Heart left ventricle (tissue), 16 donors: ENCODE measurements at regions not wholly inside any gene's neighbourhood (a gene's known extent, or its start where the extent isn't known, plus 50 kb on each side); places are given as distances from the start of the nearest gene placed in this dataset.
"Not testable (repeated sequence)": the region's sequence is repeated elsewhere in the genome, so short reads cannot be mapped to it uniquely, and the experiment has no call there.

ENCODE experiments used
- ATAC-seq, 4 donors: fragments of 200-7000 bp; cut with Tn5 transposase; one replicate each; pipeline ENCODE4 v1.9.1; 2020 to 2022; ENCODE audit warnings: moderate library complexity in 4 of 4, mild to moderate bottlenecking in 3 of 4, moderate number of reproducible peaks in 1 of 4
- DNase-seq, 5 donors: peaks; one replicate each; pipeline ENCODE4 v3.0.0-alpha.2; 2020
- H3K27ac ChIP-seq, 12 donors: fragments of 200-600 bp; sonication (generic) in 4 of 12; one replicate each; pipeline versions ENCODE4 v1.5.0 to v1.8.0; 2016 to 2022; ENCODE audit warnings: mild to moderate bottlenecking in 2 of 12
- H3K27me3 ChIP-seq, 9 donors: fragments of 200-600 bp; sonication (generic) in 2 of 9; one replicate each; pipeline versions ENCODE4 v1.5.1 to v1.8.0; 2016 to 2022; ENCODE audit warnings: mild to moderate bottlenecking in 3 of 9
- H3K36me3 ChIP-seq, 9 donors: fragments of 200-600 bp; sonication (generic) in 2 of 9; one replicate each; pipeline versions ENCODE4 v1.5.0 to v1.8.0; 2018 to 2022; ENCODE audit warnings: mild to moderate bottlenecking in 2 of 9
- H3K4me1 ChIP-seq, 12 donors: fragments of 200-600 bp; sonication (generic) in 4 of 12; one replicate each; pipeline versions ENCODE4 v1.5.0 to v1.8.0; 2016 to 2022; ENCODE audit warnings: mild to moderate bottlenecking in 3 of 12
- H3K4me3 ChIP-seq, 12 donors: fragments of 200-600 bp; sonication (generic) in 4 of 12; one replicate each; pipeline versions ENCODE4 v1.5.0 to v1.8.0; 2017 to 2022; ENCODE audit warnings: mild to moderate bottlenecking in 9 of 12, moderate library complexity in 4 of 12
- H3K9me3 ChIP-seq, 12 donors: fragments of 200-600 bp; sonication (generic) in 4 of 12; one replicate each; pipeline versions ENCODE4 v1.5.0 to v1.8.0; 2016 to 2022; ENCODE audit warnings: mild to moderate bottlenecking in 1 of 12
- CTCF ChIP-seq, 12 donors: fragments of 200-600 bp; sonication (generic) in 4 of 12; IDR thresholded peaks; one replicate each; pipeline versions ENCODE4 v1.5.0 to v1.8.0; 2018 to 2022; ENCODE audit warnings: antibody characterized with exemption in 12 of 12, mild to moderate bottlenecking in 5 of 12
- POLR2A ChIP-seq, 2 donors: fragments of 450-650 bp; IDR thresholded peaks; one replicate each; pipeline ENCODE4 v1.6.1; 2017; ENCODE audit warnings: antibody characterized with exemption in 2 of 2, mild to moderate bottlenecking in 2 of 2, moderate library complexity in 2 of 2
- WGBS, 4 donors: extraction: QIAGEN DNeasy Blood & Tissue Kit in 2 of 4; methylation state at CpG; one replicate each; pipeline versions ENCODE4 v1.1.5 to v1.1.7; 2013 to 2018; 5-methylcytosine and 5-hydroxymethylcytosine counted together
- intact Hi-C, 10 donors: fragments of 100-400 bp; cut with DNase I; formaldehyde crosslinking; loops; one replicate each; pipeline versions ENCODE4 v1.11.1 to v1.14.2; 2022
- donor health status: ischemic (EF 13 %, LVEDD 7.1; RV severe dilation, severe dysfunction).
- donor health status: healthy with polysubstance abuse.
- donor health status: DM: no; HTN: yes; CAD: no.
- donor health status: DM: no; HTN: no; CAD: no.
- donor health status: ischemic (EF 25% LVEDD 6.9; RV normal size, moderate dysfunction).
- donor health status: ischemic (EF 25% LVEDD 5.7; RV mildly dilated, moderate dysfunction).
- donor health status: healthy.
- donor health status: DM: yes; HTN: yes; CAD: no.
- donor health status: ischemic (EF 35%, LVEDD 5.7; RV mildly dilated, moderate dysfunction).
- donor health status: nonischemic (EF 11% LVEDD 7.7; RV severe dilation, severe dysfunction).
- donor health status: DM: yes; HTN: yes; CAD: no.
- donor health status: PGD.
- donor health status: ischemic (EF 29% LVEDD 5.4; RV normal size, mild dysfunction).
- donor health status: nonischemic (EF 23%, LVEDD 6.1; RV moderate dilation, normal function).

DNA sequence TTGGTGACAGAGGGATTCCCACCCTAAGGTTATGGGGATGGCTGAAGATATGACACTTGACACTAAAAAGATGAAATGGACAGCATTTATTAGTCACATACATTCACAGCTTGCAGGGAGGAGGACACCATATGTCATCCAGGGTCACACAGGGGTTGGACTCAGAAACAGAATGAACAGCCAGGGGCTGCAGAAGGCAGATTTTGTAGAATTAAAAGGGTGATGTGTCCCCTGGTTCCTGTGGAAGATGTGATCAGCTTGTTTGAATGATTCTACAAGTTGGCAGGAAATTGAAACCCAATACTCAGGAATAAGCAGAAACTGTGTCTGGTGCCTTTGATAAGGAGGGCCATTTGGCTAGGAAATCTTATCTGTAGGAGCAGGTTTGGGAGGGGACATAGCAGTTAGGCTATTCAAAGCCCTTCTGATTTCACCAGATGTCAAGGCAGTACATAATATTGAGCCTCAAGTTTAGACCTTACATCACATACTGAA is 102.3 kb upstream of the GRIN3A start:
- no peak for ATAC-seq
- Histone ChIP-seq H3K36me3 (no peaks in the 10 kb centered on the region), H3K27me3 (no peaks in the 10 kb centered on the region), H3K27ac (no peak overlapping the region), H3K9me3 (peaks cover 0 to 7% (median 0%) of the 10 kb centered on the region in 12 donors), H3K4me1 (no peaks in the 10 kb centered on the region), H3K4me3 (no peak overlapping the region)
- DNase-seq: no peak
- TF ChIP-seq CTCF (IDR thresholded peaks at IDR 0.05): no peak
- no peak for TF ChIP-seq POLR2A (IDR thresholded peaks at IDR 0.05)
- intact Hi-C loops: no loop called here

- intact Hi-C loops, H3K9me3 ChIP-seq, H3K27me3 ChIP-seq, H3K36me3 ChIP-seq, H3K4me1 ChIP-seq, ATAC-seq, DNase-seq, H3K4me3 ChIP-seq, H3K27ac ChIP-seq: not testable (repeated sequence)
- 85 to 87% (median 86%) methylated on average over 4 of the region's 4 CpGs for WGBS, 4 donors
Measured at GRCh38 chr9:101838988-101839387, 100.5 kb upstream of the GRIN3A start.

- no peaks in the 10 kb centered on the region for H3K27me3 ChIP-seq
- intact Hi-C loops: no loop called here
- WGBS, 4 donors: 28 to 54% (median 42%) methylated on average over 2 of the region's 2 CpGs
- H3K9me3 ChIP-seq: peaks cover 0 to 7% (median 0%) of the 10 kb centered on the region in 12 donors
- DNase-seq: no peak
- TF ChIP-seq CTCF (IDR thresholded peaks at IDR 0.05) (no peak), POLR2A (IDR thresholded peaks at IDR 0.05) (no peak)
- no peak overlapping the region for H3K4me3 ChIP-seq
- no peak overlapping the region for H3K27ac ChIP-seq
- no peaks in the 10 kb centered on the region for H3K36me3 ChIP-seq
- no peak for ATAC-seq
- H3K4me1 ChIP-seq: no peaks in the 10 kb centered on the region
Measured at GRCh38 chr9:101836021-101836420, 97.6 kb upstream of the GRIN3A start.

GRCh38 chr9:101832486-101832885 is 94.0 kb upstream of the GRIN3A start:
- intact Hi-C loops: no loop called here
- ATAC-seq: no peak
- no peak for TF ChIP-seq CTCF (IDR thresholded peaks at IDR 0.05)

DNA sequence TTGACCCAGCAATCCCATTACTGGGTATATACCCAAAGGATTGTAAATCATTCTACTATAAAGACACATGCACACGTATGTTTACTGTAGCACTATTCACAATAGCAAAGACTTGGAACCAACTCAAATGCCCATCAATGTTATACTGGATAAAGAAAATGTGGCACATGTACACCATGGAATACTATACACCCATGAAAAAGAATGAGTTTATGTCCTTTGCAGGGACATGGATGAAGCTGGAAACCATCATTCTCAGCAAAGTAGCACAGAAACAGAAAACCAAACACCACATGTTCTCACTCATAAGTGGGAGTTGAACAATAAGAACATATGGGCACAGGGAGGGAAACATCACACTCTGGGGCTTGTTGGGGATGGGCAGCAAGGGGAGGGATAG is 83.0 kb upstream of the GRIN3A start:
- H3K4me3 ChIP-seq, H3K36me3 ChIP-seq, H3K27me3 ChIP-seq, ATAC-seq, H3K27ac ChIP-seq, H3K4me1 ChIP-seq, intact Hi-C loops, DNase-seq: not testable (repeated sequence)
- peaks cover 0 to 23% (median 0%) of the 10 kb centered on the region in 12 donors for H3K9me3 ChIP-seq
- WGBS, 4 donors: 93 to 96% (median 95%) methylated on average over 1 of the region's 1 CpG

More at GRCh38 chr9:101832486-101832885, 94.0 kb upstream of the GRIN3A start:
- no peak overlapping the region for H3K4me3 ChIP-seq
- H3K27ac ChIP-seq: no peak overlapping the region
- H3K4me1 ChIP-seq: no peaks in the 10 kb centered on the region
- no peaks in the 10 kb centered on the region for H3K9me3 ChIP-seq
- no peaks in the 10 kb centered on the region for H3K27me3 ChIP-seq
- no peaks in the 10 kb centered on the region for H3K36me3 ChIP-seq
- no peak for DNase-seq

DNA sequence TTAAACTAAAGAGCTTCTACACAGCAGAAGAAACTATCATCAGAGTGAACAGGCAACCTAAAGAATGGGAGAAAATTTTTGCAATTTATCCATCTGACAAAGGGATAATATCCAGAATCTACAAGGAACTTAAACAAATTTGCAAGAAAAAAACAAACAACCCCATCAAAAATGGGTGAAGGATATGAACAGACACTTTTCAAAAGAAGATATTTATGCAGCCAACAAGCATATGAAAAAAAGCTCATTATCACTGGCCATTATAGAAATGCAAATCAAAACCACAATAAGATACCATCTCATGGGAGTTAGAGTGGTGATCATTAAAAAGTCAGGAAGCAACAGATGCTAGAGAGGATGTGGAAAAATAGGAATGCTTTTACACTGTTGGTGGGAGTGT is 82.5 kb upstream of the GRIN3A start:
- H3K9me3 ChIP-seq: peaks cover 0 to 23% (median 0%) of the 10 kb centered on the region in 12 donors
- H3K4me1 ChIP-seq, H3K27me3 ChIP-seq, H3K4me3 ChIP-seq, intact Hi-C loops, H3K36me3 ChIP-seq, DNase-seq, H3K27ac ChIP-seq, ATAC-seq: not testable (repeated sequence)
